SK-N-SH treated with all-trans-retinoic acid at 6 μM for 48 hours (cell line): ENCODE measurements at regions not wholly inside any gene's neighbourhood (a gene's known extent, or its start where the extent isn't known, plus 50 kb on each side); places are given as distances from the start of the nearest gene placed in this dataset.

Experiments
- CSDC2 ChIP-seq: fragments of 250-450 bp; sonication (Bioruptor Pico); IDR thresholded peaks from 2 replicates; pipeline ENCODE4 v1.5.0; 2020; ENCODE audit warnings: mild to moderate bottlenecking, moderate library complexity
- ESRRG ChIP-seq: fragments of 250-450 bp; sonication (Bioruptor Pico); IDR thresholded peaks from 2 replicates; pipeline ENCODE4 v1.6.1; 2021; ENCODE audit warnings: mild to moderate bottlenecking
- GLIS3 ChIP-seq: fragments of 250-450 bp; sonication (Bioruptor Pico); IDR thresholded peaks from 2 replicates; pipeline ENCODE4 v1.5.0; 2020; ENCODE audit warnings: mild to moderate bottlenecking, moderate library complexity
- SNAI2 ChIP-seq: fragments of 250-450 bp; sonication (Bioruptor Pico); IDR thresholded peaks from 2 replicates; pipeline ENCODE4 v1.5.0; 2020; ENCODE audit warnings: mild to moderate bottlenecking, moderate library complexity
- ZFP30 ChIP-seq: fragments of 450-650 bp; formaldehyde crosslinking; IDR thresholded peaks from 2 replicates; pipeline ENCODE4 v1.5.0; 2022; ENCODE audit warnings: mild to moderate bottlenecking, moderate library complexity
- TF ChIP-seq, protein P1 (sequence below): fragments of 250-450 bp; sonication (Bioruptor Pico); IDR thresholded peaks from 2 replicates; pipeline ENCODE4 v1.8.0; 2020; ENCODE audit warnings: mild to moderate bottlenecking, moderate library complexity, borderline replicate concordance
- TF ChIP-seq, protein P2 (sequence below): fragments of 250-450 bp; sonication (Bioruptor Pico); IDR thresholded peaks from 2 replicates; pipeline ENCODE4 v1.8.0; 2021; ENCODE audit warnings: low read depth, mild to moderate bottlenecking, moderate library complexity, borderline replicate concordance

DNA sequence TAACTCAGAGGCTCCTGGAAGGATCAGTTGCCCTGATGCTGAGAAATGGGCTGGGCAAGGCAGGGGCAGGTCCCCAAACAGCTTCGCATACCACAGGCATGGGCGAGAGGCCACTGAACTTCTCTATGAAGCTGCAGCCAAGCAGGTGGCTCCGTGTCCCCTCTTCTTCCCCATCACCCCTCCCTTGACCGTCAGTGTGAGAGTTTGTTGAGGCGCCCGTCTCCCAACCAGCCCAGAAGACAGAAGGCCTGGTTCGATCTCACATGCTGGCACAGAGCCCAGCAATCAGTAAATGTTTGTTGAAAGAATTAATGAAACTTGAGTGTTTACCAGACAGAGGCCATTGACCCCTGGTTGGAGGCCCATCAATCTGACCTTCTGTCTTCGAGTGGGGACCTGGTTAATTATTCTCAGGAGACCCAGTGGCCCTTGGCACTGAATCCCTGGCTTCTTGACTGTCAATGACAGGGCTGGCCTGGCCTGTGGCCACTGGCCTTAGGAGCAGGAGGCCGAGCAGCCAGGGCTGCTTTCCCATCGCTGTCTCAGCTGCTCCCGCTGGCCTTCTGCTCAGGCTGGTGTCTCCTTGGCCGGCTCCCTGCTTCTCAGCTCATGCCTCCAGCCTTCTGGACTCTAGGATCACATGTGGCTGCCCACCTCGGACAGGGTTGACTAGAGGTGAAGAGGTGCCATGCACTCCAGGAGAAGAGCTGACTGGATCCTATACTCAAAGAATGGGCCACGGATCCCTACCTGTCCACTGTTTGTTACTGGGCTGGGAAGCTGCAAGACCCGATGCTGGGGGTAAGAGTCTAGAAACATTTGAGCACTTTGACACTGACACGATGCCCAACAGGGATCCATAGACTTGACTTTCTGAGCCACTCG is 113.4 kb downstream of the ASB7 start:
- TF ChIP-seq ZFP30 (CRISPR knock-in tag) (no peak), SNAI2 (CRISPR knock-in tag) (no peak), CSDC2 (CRISPR knock-in tag) (no peak), ESRRG (no peak), GLIS3 (CRISPR knock-in tag) (no peak)
- TF ChIP-seq, protein P1, sequence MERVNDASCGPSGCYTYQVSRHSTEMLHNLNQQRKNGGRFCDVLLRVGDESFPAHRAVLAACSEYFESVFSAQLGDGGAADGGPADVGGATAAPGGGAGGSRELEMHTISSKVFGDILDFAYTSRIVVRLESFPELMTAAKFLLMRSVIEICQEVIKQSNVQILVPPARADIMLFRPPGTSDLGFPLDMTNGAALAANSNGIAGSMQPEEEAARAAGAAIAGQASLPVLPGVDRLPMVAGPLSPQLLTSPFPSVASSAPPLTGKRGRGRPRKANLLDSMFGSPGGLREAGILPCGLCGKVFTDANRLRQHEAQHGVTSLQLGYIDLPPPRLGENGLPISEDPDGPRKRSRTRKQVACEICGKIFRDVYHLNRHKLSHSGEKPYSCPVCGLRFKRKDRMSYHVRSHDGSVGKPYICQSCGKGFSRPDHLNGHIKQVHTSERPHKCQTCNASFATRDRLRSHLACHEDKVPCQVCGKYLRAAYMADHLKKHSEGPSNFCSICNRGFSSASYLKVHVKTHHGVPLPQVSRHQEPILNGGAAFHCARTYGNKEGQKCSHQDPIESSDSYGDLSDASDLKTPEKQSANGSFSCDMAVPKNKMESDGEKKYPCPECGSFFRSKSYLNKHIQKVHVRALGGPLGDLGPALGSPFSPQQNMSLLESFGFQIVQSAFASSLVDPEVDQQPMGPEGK (CRISPR knock-in tag), result no peak
- TF ChIP-seq, protein P2, sequence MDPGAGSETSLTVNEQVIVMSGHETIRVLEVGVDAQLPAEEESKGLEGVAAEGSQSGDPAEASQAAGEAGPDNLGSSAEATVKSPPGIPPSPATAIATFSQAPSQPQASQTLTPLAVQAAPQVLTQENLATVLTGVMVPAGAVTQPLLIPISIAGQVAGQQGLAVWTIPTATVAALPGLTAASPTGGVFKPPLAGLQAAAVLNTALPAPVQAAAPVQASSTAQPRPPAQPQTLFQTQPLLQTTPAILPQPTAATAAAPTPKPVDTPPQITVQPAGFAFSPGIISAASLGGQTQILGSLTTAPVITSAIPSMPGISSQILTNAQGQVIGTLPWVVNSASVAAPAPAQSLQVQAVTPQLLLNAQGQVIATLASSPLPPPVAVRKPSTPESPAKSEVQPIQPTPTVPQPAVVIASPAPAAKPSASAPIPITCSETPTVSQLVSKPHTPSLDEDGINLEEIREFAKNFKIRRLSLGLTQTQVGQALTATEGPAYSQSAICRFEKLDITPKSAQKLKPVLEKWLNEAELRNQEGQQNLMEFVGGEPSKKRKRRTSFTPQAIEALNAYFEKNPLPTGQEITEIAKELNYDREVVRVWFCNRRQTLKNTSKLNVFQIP (CRISPR knock-in tag), result no peak
